ENCODE measurements at regions not wholly inside any gene's neighbourhood (a gene's known extent, or its start where the extent isn't known, plus 50 kb on each side); places are given as distances from the start of the nearest gene placed in this dataset.
"Not testable (repeated sequence)": the region's sequence is repeated elsewhere in the genome, so short reads cannot be mapped to it uniquely, and the experiment has no call there.

DNA sequence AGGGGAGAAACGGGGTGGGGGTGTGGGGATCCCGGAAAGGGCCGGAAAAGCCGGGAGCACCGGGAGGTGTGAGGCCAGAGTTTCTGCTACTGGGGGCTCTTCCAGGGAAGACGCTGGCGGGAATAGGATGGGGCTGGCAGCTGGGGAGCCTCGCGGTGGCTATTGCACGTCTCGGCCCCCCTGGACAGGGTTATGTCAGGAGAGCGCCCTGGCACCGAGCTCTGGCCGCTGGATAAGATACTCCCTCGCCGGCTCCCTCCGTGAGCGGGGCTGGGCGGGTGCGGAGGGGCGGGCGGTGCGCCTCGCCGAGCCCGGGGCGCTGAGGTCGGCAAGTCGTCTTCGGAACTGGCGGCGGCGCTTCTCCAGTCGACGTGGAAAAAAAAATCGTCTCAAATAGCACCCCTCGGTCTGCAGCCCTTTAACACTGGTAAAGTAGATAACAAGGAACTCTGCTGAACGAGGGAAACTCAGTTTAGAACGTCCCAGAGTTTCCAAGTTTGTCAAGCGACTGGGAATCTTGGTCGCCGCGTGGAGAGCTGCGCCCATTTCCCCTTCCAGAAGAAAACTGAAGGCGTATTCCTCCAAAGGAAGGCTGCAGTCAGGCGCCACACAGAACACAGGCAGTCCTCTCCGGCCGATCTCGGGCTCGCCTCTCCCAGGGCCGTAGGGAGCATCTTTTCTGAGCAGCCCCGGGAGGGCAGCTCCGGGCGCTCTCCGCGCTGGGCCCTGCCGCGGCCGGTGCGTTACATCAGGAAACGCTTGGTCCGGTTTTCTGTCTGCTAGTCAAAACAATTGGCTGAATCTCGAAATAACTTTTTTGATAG lies 115.1 kb downstream of the KCNRG start:
- no peak for DNase-seq (ENCODE audit: low read depth in 2 of 2)

DNA sequence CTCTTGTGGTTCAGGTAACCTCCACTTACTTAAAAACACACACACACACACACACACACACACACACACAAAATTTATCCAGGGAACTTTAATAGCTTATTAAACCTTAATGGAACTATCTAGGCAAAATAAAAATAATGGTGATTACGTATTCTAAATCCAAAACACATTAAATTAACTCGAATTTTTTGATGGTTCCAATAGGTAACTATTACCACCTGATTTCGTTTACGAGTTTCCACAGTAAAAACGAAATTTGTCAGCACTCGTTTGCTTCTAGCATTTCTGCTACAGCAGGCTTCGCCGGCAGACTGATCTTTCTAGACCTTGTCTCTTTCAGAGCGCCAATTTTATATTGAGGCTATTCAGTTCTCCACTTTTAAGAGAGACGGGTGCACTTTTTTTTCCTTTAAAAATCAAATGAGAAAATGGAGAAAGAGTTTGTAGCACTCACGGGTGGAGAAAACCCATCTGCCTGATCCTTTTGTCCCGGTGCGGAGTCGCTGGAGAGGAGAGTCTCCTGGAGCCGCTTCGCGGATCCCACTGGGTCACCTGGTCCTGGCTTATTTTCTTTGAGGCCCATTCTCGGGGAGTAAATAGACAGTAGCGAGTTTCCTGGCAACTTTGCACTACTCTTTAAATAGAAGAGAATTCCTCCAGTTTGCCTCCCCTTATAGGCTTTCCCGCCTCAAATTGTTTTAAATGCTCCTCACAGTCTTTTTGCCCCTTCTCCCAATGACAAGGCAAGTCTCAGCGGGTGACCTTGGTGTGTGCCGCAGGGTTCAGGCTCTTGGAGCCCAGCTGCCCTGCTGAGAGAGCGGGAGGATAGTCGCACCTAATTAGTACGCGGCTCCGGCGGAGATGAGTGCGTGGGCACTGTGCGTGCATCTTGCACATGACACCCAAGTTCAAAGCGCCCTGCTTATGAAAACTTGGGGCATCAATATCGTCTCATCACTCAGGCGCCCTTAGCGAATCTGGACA lies 117.0 kb downstream of the KCNRG start:
- DNase-seq (ENCODE audit: low read depth in 2 of 2): no peak

DNA sequence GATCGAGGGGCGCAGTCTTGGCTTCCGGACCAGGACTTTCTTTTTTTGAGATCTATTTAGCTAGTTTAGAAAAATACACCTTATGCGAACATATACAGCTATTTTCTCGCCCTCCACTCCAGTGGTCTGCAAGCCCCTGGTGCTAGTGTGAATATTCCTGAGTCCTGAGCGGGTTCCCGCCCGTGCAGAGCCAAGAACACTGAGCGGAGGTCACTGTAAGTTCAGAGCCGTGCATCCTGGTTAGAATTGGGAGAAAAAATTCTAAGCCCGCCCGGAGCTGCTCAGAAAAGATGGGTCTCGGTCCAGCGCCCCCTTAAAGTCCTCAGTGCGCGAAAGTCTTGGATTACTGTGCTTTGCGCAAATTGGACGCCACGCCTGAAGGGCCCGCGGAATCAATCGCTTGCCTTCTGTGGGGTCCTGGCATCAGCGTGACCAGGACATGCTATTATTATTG lies 117.7 kb downstream of the KCNRG start:
- DNase-seq (ENCODE audit: low read depth in 2 of 2): no peak

DNA sequence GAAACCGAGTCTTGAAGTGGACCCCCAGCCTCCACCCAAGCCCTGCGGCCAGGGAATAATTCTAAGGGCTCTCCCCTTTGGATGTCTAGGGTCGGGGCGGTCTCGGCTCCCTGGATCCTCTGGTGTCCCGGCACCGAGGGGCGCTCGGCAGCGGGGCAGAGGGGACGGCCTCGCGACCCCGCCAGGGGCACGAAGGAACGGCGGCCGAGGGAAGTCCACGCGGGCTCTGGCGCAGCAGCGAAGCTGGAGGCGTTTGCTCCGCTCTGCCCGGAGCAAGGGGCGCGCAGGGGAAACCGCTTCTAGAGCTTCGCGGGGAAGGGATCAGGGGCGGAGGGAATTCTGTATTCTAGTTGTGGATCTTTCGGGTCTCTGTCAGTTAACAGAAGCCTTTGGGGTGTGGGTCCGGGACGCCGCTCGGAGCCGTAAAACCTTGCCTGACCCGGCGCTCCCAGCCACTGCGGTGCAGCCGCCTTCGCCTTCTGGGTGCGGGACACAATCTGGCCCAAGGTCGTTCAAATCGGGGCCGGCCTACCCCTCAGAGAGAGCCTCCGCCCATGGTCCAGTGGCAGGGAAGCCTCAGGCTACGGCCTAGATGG lies 118.2 kb downstream of the KCNRG start:
- DNase-seq (ENCODE audit: low read depth in 2 of 2): no peak

DNA sequence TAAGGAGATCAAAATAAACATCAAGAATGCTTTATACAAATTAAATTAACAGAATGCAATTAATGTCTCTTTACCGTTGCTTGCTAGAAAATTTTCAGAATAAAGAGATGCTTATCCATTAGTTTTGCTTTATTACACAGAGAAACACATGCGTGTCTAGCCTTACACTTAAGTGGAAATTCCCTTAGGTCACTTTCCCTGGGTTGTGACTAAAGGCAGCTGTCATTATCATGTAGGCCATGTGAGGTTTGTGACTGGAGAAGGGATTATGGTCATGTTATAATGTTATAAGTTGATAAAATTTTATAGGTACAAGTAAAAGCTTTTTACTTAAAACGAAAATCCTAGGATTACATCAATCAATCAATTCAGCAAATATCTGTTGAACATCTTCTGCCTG lies 121.0 kb downstream of the KCNRG start:
- no peak for DNase-seq (ENCODE audit: low read depth in 2 of 2)

DNA sequence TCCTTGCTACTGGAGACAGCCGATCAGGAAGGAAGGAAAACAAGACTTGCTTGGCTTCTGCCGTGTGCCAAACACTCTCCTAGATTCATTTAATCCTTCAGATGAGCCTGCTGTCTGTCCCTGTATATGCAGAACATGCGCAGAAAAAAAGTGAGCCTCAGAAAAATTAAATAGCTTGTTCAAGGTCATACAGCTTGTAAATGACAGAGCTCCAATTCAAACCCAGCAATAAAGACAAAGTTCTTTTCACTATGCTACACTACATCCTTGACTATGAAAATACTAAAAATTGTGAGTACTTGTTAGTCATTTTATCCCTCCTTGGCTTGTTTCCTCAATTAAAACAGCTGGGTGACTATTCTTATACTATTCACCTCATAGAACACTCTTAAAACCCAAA lies 121.4 kb downstream of the KCNRG start:
- no peak for DNase-seq (ENCODE audit: low read depth in 2 of 2)

DNA sequence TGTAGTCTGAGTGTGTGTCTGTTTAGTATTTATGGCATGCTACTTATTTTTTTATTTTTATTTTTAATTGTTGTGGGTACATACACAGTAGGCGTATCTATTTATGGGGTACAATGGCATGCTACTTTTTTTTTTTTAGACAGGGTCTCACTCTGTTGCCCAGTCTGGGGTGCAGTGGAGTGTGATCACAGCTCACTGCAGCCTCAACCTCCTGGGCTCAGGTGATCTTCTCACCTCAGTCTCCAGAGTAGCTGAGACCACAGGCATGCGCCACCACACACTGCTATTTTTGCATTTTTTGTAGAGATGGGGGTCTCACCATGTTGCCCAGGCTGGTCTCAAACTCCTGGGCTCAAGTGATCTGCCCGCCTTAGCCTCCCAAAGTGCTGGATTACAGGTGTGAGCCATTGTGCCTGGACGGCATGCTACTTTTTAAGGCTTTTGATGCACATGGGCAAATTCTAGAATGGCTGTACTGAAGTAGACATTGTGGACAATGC lies 124.2 kb downstream of the KCNRG start:
- not testable (repeated sequence) for DNase-seq (ENCODE audit: low read depth in 2 of 2)

DNA sequence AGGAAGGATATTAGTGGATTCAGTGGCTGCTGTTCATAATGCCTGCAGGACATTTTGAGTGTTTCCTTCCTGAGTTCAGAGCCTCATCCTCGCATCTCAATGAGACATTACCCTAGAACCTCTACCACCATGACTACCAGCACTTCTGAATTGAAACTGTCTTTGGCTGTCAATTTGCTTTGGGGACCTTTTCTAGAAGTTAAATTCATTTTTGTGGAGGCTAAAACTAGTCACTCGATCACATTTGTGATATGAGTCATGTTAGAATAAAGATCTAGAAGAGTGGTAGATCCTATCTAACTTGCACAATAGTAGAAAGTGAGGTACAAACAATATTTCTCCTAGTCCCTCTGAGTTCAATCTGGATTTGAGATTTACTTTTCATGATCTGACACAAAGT lies 124.9 kb downstream of the KCNRG start:
- no peak for DNase-seq (ENCODE audit: low read depth in 2 of 2)

DNA sequence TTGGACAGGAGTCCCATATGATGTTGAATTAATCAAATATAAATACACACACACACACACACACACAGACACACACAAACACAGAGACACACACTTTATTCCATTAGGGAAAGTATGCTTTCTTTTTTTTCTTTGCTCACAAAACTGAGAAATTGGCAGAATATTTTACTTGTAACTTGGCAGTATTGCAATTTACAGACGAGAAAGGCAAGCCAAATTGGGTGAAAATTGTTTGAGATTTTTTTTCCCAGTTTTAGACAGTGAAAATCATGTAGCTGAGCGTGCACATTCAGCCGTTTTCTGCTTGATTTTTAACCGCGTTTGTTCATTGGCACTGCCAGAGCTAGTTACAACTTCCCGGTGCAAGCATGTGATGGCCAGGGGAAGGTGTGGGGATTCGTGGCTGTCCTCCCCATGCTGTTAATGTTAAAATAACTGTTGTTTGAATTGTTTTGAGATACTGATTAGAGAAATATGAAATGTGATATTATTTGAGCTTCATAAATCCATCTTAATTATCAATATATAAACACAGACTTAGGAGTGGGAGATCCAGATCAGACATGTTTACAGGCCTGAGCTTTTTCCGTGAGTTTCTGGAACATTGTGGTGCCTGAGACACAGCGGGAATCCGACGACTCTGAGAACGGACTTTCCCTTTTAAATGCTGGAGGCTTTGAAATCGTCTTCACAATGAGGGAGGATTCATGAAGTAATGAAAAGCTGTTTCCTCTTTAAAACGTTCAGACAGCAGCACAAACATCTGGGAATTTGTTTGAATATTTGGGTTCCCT lies 125.5 kb downstream of the KCNRG start:
- DNase-seq (ENCODE audit: low read depth in 2 of 2): no peak

DNA sequence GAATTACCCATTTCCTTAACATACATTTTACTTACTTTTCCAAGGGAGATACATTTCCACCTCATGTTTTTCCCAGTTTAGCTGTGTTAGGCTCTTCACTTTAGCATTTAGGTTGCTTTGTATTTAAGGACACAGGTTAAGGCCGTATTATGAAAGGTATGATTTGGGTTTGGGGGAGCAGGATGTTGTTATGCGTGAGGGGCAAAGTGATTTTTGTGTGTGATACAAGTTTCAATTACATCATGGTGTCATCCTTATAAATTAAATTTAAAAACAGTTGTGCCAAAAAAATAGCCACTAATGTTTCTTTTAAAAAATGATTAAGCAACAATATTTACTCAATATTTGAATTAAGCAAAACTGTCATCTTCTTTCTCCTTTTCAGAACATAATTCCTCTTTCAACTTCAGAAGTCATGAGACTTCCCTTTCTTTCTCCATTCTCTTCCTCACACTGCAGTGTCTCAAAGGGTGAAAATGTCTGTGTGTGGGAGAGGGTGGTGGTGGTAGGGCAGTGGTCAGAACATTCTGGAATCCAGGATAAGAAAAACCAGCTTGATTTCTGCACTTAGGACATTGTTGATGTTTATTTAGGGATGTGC lies 126.2 kb downstream of the KCNRG start:
- no peak for DNase-seq (ENCODE audit: low read depth in 2 of 2)

DNA sequence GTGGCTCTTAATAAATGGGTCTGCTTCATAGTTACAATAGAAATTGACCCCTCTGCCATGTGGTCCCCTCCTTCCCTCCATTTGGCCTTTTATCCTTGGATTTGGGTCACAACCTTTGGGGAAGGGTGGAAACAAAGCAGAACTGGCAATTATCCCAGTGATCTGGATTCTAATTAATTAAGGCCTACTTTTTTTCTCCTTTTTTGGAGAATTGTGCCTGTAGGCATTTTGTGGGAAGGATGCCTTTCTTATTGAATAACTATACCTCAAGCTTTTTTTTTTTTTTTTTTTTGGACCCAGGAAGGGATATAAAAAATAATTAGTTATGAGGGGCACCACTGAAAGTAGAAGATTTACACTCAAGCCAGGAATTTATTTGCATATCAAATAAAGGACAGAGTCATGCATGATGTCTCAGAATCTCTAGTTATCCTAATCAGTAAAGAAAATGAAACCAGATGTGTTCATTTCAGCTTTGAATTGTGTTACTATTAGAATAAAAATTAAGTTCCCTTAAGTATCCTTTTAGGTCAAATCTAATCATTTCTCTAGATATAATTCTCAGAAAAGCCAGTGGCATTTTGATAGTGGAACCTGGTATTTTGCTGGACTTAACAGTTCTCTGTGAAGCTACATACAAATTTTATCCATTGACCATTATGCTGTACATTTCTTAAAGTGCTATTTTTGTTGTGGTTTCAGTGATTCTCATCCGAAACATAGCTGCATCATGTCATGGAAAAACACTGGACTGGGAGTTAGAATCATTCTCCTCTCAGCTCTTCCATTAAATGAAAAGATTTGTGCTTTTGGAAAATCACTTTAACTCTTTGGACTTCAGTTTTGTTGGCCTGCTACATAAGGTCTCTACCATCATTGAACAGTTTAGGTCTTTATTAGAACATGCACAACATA lies 129.3 kb downstream of the KCNRG start:
- DNase-seq (ENCODE audit: low read depth in 2 of 2): no peak

DNA sequence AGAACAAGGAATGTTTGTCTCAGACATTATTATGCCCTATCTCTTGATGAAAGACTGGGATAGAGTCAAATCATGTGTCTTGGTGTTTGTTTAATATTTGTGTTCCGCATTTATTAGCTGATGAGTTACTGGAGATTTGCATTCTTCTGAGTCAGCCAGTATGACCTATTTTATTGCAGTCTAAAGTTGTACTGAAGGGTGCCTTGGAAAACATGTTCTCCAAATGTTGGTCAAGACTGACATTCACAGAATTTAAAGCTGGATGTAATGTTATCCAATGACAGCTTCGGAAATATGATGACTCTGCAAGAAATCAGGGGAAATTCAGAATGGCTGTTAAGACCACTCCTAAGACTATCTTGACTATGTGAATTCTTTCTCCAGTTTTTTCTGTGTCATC lies 134.0 kb downstream of the KCNRG start:
- no peak for DNase-seq (ENCODE audit: low read depth in 2 of 2)

DNA sequence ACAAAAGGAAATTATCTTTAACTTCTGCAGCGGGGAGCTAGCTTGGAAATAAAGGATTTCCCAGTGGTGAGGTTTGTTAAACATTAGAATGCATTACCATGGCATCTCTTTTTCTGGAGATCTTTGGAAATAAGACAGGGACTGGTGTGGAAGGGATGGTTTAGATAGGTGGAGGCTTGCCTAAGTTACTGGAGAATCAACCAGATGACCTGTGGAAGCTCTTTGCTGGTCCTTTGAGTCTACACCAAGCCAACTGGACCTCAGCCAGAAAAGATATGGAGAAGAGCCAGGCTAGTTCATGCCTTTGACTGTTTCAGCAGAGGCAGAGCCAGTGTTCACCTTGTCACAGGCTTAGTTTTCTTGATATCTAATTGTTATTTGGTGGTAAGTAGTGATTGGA lies 134.7 kb downstream of the KCNRG start:
- DNase-seq (ENCODE audit: low read depth in 2 of 2): no peak

DNA sequence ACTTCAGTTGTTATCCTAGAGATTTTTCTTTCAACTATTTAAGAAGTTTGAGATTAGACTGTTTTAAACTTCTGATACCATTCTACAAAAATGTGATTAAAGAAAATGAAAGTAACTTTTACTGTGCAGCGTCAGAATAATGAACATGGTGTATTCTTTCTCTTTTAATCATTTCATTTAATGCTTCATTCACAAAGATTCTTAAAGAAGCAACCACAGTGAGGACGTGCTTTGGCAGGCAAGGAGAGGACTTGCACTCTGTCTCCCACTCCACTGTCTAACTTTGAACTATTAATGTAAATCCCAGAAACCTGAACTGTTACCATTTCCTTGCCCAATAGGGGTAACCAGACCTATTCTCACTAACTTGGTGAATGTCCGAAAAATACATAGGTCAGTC lies 137.0 kb downstream of the KCNRG start:
- DNase-seq (ENCODE audit: low read depth in 2 of 2): no peak

DNA sequence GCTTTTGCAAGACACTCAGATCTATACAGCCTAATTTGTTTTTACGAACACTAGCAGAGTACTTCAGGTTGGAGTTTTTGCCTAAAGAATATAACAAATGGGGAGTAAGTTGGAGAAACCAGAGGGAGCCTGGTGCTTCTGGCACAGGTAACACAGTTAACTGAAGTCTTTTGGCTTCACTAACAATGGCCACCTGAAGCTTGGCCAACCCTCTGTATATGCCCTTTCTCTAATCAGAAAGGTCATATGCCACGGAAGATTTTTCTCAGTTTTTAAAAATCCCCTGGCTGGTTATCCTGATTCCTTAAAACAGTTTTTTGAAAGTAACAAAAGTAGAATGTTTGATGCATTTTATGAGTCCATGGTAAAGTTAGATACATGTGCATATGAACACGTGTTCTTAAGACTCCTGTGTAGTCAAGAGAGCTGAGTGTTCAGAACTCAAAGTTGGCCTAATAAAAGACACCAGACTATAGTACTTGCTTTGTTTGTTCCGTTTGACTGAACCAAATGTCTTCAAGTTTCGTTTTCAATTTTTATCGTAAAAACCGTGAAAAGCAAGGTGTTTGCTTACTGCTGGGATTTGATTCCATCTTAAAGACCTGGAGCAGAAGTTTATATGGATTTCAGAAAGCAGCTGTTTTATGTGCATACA lies 137.5 kb downstream of the KCNRG start:
- no peak for DNase-seq (ENCODE audit: low read depth in 2 of 2)

DNA sequence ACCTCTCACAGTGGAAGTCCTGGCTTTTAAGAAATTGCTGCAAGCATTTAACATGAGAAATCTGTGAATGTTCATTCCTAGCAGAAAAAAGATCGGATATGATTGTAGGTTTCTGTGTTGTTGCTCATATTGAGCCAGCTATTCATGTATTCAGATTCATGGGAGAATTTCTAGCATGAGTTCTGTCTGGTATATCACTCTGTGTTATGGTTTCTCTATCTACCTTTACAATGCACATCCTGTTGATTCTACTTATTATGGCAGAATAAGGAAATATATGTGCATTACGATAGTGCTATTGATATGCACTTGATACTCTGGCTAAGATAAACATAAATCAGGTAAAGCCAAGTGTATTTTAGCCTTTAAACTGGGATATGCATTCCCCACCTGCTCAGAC lies 138.2 kb downstream of the KCNRG start:
- no peak for DNase-seq (ENCODE audit: low read depth in 2 of 2)

DNA sequence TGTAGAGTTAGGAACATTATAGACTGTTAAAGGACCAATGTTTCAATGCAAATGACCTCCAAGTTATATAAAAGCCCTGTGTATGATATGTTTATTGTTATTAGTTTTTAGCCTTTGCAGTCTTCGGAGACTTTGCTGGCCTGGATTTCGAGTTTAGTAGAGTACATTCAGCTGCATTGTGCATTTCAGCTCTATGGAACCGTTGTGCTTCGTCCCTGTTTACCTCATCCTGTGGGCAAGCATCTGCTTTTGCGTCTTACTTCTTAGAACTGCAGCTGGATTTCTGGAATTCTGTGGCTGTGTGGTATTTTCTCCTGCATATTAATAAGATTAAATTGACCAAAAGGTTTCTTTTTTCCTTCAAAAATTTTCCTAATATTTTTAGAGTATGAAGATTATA lies 138.6 kb downstream of the KCNRG start:
- DNase-seq (ENCODE audit: low read depth in 2 of 2): no peak

DNA sequence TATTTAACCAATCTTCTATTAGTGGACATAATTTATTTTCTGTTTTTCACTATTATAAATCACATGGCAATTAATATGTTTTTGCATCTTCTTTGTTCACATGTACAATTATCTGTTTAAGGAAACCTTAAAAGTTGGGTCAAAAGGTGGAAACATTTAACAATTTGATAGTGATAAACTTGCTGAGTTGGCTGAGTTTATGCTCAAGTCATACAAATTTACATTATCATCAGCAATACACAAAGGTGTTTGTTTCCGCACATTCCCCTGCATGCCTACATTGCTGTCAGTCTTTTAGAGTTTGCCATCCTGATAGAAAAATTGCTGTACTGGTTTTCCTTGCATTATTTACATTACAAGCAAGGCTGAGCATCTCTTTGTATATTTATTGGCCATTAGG lies 139.5 kb downstream of the KCNRG start:
- no peak for DNase-seq (ENCODE audit: low read depth in 2 of 2)

DNA sequence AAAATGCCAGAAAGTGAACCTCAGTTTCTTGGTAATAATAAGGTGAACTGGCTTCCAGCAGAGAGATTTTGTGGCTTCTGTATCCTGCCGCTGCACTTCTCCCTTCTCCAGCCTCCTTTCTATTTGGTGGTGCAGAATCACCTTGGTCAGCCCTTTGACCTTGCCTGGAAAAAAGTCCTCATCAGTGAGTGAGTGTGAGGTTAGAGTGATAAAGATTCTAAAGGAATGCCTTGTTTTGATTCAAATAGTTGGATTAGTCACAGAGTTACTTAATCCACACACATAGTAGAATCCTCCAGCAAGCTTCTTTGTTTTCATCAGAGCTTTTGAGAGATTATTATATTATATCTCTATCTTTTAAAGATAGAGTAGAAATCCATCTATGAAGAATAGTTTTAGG lies 140.9 kb downstream of the KCNRG start:
- DNase-seq (ENCODE audit: low read depth in 2 of 2): peak; percentile 20 to 31

Data from fibroblast of skin of left quadriceps (primary cell).